Midbrain (tissue), 1 donor: ENCODE measurements at regions not wholly inside any gene's neighbourhood (a gene's known extent, or its start where the extent isn't known, plus 50 kb on each side); places are given as distances from the start of the nearest gene placed in this dataset.
A peak's percentile ranks its signal among the peaks of the same experiment; 100 is the strongest.

Experiments used
- DNase-seq: peaks from one replicate; lab custom pipeline; 2025; lab: John Stamatoyannopoulos, UW

DNA sequence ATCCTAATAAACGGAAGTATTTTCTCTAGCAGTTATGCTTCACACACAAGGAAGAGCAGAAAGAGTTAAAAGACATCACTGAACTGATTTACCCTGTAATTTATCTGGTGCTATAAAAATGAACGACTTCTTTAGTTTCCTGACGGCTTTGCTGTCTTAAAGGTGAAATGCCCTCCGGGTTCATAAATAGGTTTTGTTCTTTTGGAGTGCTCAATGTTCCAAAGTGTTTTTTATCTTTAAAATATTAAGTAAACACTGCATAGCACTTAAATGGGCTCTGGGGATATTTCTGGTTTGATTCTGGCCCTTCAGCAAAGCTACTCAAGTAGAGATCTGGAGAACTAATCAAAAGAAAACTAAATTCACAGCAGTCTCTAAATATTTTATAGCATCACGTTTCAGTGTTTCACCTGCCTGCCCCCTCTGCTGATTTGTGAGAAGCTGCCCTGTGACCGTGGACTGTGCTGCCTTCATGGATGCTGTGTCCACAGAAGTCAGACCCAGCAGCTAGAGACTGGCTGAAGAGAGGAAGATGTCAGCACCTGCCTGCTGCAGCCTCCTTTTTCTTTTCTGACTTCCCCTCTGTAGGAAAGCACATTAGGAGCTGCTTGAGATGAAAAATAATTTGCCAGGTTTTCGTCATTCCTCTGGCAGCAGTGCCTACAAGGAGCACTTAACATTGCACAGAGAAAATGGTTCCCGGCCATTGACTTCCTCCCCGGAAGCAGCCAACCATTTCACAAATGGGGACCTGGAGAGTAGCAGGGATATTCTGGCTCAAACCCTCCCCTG is 205.1 kb upstream of the FSCB start:
- DNase-seq: no peak

- no peak for DNase-seq
These were observed 194.6 kb upstream of the FSCB start for GRCh38 chr14:44701563-44702263.

DNA sequence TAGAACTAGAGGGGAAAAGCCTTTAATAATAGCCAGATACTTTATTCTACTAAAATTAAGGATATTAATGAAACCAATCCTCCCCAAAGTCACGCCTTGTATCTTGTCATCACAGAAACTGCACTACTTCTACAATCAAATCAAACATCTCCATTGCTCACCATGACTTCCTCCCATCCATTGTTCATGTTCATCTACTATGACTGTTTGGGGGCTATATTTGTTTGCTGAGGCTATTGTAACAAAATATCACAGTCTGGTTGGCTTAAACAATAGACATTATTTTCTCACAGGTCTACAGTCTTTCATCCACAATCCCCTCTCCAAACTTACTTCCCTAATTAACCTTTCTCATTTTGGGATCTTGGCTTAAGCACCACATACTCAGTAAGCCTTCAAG is 193.6 kb upstream of the FSCB start:
- no peak for DNase-seq

DNA sequence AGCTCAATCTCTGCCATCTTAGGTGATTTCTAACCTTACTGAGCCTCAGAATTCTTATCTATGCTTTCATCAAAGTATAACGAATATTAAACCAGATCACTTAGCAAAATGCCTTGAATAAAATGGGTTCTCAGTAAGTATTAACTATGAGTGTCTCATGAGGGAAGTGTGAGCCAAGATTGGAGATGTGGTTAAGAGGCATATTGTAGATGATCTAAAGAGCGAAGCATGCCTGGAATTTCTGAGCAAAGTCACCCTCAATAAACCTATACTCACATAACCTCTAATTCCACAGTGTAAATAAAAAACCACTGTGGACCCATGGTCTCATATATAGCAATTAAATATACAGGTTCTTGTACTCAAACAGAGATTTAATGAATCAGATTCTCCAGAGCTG is 193.1 kb upstream of the FSCB start:
- no peak for DNase-seq

- DNase-seq: no peak
These were observed 192.3 kb upstream of the FSCB start for GRCh38 chr14:44699391-44699790.

DNA sequence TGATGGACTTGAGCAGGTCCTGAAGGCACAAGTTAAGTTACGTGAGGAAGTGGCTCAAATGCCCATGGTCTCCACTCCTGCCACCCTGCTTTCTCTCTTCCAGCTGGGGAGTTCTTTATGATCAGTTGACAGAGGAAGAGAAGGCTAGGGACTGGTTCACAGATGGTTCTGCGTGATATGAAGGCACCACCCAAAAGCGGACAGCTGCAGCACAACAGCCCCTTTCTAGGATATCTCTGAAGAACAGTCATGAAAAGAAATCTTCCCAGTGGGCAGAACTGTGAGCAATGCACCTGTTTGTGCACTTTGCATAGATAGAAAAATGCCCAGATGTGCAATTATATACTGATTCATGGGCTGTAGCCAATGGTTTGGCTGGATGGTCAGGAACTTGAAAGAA is 162.4 kb upstream of the FSCB start:
- no peak for DNase-seq

DNA sequence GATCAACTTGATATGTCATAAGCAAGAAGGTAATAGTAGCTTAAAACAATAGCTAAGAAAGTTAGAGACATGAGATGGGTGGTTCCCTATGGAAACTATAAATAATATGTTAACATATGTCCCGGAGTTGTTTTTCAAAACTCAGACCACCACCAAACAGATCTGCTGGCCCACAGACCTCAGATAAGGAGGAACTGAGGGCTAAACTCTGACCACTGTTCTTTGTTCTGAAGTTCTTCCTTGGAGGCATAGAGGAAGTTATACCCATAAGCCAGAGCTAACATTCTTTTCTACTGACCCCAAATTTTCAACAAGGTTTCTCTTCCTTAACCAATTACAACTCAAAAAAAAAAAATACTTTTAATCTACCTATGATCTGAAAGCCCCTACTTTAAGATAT is 156.1 kb upstream of the FSCB start:
- DNase-seq: no peak

DNA sequence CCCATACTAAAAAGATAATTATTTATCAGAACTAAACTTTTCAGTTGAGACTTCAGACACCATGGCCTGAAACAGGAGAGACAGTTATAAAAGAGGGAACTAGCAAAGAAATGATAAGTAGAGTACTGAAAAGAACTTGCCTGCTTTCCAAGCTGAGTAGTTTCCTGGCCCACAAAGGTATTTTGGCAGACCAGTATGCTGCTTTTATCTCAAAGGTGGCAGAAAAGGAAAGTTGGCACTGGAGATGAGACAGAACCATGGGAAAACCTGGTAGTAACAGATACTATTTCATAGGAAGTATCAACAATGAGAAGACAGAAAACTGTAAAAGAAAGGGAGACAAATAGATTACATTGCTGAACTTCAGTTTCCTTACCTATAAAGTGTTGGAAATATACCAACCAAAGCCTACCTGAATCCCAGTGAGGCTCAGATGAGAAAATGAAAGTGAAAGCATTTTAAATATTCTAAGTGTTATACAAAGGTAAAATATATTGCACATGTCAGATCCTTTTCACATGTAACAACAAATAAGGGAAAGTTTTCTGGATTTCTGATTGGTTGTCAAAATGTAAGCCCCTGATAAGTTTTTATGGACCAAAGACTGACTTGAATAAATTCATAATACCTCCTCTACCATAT is 155.3 kb upstream of the FSCB start:
- no peak for DNase-seq

- DNase-seq: no peak
These were observed 151.3 kb upstream of the FSCB start for GRCh38 chr14:44658389-44658696.

DNA sequence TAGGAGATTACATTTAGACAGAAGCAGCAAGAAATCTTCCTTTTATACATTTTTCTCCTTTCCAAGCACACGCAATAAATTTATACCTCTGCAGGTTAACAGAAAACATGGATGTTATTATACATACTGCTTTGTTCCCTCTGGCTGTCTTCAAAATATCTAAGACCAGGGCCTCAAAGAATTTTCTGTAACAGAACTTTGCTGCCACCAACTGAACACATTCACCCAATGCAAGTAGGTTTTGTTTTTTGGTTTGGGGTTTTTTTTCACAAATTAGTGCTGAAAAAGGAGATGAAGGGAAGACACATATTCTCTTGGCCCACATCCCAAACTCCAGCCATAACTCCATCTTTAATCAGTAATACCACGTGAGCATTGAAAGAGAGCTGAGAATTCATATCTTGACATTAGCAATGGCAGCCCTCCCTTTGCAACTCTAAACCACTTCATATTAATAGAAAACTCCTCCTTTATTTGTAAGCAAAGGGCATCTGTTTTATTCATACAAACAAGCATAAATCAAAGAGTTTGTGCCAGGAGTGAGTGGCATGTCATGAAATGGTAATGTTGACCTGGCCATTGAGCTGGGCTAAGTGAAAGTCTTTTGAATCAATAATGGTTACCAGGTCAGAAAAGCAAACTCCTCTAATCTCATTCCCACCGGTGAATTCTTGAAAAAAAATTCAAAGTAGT is 150.8 kb upstream of the FSCB start:
- peak; percentile 6 for DNase-seq

GRCh38 chr14:44657203-44657602 is 150.1 kb upstream of the FSCB start:
- DNase-seq: no peak

- no peak for DNase-seq
These were observed 147.5 kb upstream of the FSCB start for GRCh38 chr14:44654591-44654990.

DNA sequence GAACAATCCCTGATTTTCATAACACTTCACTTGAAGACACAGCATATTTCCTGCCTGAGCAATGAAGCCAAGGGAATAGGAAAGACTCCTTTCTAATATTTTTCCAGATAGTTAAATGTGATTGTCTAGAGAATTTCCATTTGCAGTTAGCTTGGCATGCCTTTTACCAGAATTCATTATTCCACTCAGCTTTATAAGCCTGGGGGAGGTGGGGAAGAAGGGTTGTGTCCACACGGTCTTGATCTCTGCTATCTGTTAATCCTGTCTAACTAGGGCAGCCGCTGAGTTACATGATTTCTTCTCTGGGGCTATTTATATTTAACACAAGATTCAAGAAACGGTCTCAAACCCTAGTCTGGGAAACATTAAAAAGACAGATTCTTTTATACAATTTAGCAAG is 146.6 kb upstream of the FSCB start:
- DNase-seq: no peak

DNA sequence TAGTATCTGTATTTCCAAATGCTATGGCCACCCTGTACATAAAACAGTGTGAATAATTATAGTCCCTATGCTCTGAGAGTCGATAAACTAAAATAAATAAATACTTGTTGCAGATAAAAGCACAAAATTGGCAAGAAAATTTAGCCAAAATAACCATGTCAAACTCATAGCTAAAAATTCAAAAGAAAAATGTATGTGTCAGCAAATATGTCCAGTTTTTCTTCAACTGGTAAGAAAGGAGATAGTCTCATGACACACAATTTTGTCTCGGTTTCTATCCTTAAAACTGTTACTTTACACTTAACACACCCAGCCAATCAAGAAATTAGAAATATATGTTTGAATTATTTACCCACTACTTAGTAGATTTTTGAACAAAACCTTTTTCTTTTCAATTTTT is 145.6 kb upstream of the FSCB start:
- DNase-seq: no peak

GRCh38 chr14:44649061-44649460 is 142.0 kb upstream of the FSCB start:
- peak; percentile 8 for DNase-seq

GRCh38 chr14:44640416-44640815 is 133.3 kb upstream of the FSCB start:
- no peak for DNase-seq

DNA sequence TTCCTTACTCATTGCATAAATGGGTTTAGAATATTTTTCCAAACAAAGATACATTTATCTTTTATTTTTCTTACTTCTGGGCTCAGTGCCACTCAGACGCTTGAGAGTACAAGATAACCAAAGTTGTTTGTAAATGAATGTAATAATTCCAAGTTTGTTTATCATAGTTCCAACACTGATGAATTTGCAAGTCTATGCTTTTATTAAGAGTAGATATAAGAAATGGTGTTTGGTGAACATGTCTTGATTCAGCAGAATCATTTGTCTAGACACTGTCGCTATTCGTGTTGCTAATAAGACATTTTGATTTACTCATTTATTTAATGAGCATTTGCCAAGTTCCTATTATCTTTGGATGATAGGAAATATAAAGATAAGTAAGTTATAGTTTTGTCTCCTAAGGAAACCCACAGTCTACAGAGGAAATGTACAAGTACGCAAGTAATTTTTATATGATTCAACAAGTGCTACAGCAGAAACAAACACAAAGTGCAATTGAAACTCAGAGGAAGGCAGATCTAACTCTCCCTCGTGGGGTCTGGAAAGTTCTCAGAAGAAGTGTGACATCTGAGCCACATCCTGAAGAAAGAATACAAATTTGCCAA is 132.8 kb upstream of the FSCB start:
- DNase-seq: no peak

GRCh38 chr14:44634692-44635091 is 127.6 kb upstream of the FSCB start:
- DNase-seq: no peak

DNA sequence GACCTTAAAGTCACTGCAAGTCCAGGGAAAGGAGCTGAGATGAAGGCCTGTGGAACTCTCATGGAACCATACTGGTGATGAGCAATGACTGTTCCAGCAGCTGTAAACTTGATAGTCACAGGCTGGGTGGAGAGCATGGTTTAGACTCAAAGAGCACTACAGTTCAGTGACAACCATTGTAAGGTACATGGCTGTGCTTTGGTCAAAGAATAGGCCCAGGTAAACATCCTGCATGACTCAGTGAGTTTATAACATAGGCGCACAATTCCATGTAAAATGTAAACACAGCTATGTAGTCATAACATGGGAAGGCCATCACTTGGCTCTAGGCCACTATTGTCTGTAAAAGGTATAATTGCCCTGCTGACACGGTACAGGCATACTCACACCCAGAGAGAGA is 119.3 kb upstream of the FSCB start:
- DNase-seq: no peak

DNA sequence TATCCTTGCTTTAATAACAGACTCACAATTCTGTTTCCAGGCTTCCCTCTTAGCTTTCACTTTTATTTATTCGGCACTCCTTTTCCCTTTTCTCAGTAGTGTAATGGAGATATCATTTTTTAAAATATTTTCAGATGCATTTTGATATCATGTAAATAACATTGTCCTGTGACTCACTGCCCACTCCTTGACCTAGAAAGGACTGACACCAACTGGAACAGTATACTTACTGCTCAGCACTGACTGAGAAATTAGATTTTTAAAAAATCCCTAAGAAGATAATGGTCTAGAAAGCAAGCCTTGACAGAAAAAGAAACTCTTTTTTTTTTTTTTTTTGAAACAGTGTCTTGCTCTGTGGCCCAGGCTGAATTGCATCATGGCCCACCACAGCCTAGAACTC is 118.0 kb upstream of the FSCB start:
- DNase-seq: no peak

DNA sequence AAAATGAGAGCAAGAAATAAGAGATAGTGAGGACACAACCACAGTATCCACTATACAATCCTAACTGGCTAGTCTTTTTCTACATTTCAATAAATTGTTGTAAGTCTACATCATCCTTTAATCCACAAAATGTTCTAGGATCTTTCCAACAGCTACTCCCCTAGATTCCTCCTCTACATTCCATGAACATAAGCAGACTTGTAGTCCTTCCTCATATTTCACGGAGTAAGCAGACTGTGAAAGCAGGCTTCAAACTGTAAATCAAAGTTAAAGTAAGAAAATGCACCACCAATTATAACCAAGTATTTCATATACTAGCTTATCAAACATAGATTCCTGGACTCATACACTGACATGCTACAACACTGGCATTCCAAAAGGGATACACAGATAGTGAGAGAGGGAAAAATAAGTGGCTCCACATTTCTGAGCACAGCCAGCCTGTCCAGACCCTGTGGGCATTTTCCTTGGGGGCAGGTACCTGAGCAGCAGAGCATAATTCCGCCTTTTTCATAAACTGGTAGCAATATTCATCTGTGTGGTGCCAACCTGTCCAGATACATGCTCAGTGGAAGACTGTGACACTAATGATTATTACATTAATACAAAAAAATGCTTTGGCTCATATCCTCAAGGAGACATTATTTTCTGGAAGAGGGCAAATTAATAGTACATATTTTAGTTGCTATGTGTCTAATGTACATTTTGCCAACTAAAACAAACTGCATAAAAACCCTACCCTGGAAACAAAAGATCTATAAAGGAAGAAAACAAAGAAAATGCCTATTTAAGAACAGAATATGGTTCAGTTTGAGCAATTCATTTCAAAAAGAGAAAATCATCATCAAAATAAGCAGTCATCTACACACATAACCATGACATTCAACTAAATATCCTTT is 113.3 kb upstream of the FSCB start:
- DNase-seq: no peak
